ENCODE measurements at regions not wholly inside any gene's neighbourhood (a gene's known extent, or its start where the extent isn't known, plus 50 kb on each side); places are given as distances from the start of the nearest gene placed in this dataset.

DNA sequence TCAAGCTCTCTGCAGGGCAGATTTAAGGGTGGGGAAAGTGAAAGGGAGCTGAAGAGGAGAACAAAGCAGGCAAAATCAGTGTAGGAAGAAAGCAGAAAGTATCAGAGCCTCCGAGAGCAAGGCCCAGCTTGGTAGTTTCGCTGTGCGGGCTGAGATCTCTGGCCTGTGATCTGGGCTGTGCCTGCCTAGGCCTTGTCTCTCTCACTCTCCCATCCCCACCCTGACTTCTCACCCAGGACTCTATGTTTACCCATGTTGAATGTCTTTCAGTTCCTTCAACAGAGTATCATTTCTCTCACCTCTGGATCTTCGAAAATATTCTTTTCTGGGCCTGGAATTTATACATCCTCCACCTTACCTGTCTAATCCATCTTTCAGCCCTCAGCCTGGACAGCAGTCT lies 391.3 kb downstream of the FOXO1 start:
- TF ChIP-seq, protein P1, sequence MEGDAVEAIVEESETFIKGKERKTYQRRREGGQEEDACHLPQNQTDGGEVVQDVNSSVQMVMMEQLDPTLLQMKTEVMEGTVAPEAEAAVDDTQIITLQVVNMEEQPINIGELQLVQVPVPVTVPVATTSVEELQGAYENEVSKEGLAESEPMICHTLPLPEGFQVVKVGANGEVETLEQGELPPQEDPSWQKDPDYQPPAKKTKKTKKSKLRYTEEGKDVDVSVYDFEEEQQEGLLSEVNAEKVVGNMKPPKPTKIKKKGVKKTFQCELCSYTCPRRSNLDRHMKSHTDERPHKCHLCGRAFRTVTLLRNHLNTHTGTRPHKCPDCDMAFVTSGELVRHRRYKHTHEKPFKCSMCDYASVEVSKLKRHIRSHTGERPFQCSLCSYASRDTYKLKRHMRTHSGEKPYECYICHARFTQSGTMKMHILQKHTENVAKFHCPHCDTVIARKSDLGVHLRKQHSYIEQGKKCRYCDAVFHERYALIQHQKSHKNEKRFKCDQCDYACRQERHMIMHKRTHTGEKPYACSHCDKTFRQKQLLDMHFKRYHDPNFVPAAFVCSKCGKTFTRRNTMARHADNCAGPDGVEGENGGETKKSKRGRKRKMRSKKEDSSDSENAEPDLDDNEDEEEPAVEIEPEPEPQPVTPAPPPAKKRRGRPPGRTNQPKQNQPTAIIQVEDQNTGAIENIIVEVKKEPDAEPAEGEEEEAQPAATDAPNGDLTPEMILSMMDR (optimal IDR thresholded peaks at IDR 0.05 in 1 of 3, IDR thresholded peaks at IDR 0.05 in 1 of 3, conservative IDR thresholded peaks at IDR 0.05 in 1 of 3; ENCODE audit: extremely low read depth in 1 of 3, insufficient read depth in 2 of 3, low read length in 3 of 3), result no peak
- TF ChIP-seq EZH2 (IDR thresholded peaks at IDR 0.05; ENCODE audit: low read length), result no peak

All from keratinocyte (primary cell).